HG03025 (cell line): ENCODE measurements at regions not wholly inside any gene's neighbourhood (a gene's known extent, or its start where the extent isn't known, plus 50 kb on each side); places are given as distances from the start of the nearest gene placed in this dataset.

Experiments used
- ATAC-seq: cut with Tn5 transposase; IDR thresholded peaks from one replicate; pipeline ENCODE4 v1.9.1; 2021; ENCODE audit warnings: mild to moderate bottlenecking, moderate library complexity; ENCODE audit not compliant: unreplicated experiment, low FRiP score

DNA sequence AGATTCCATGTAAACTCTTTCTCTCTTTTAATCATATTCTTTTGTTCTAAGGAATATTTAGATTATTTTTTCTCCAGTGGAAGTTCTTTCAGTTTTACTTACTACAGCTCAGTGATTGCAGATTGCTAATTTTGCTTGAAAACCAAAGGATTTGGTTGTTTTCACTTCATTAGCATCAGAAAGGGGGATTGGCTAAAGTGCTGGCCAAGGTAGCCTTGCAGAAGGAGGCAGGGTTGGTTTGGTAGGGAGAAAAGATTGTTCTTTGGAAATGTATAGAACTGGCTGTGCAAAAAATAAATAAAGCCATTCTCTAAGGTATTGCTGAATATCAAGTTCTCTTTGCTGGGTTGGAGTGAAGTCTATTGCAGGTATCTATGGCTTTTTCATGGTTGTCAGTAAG is 92.6 kb downstream of the FAT3 start:
- no peak for ATAC-seq

GRCh38 chr11:92317721-92318120 is 93.1 kb downstream of the FAT3 start:
- ATAC-seq: no peak

GRCh38 chr11:92322225-92322624 is 97.6 kb downstream of the FAT3 start:
- ATAC-seq: no peak

- no peak for ATAC-seq
Observed at GRCh38 chr11:92324890-92325289, 100.3 kb downstream of the FAT3 start.

DNA sequence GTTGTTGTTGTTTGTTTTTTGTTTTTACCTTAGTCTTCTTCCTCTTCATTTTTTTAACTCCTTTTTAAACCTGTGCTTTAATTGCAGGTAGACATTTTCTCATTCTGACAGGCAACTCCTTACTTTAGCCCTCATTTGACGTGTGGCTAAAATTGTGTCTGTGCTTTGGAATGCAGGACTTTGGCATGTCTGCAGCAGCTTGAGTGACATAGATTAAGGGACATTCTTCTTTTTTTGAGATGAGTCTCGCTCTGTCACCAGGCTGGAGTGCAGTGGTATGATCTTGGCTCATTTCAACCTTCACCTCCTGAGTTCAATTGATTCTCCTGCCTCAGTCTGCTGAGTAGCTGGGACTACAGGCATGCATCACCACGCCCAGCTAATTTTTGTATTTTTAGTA is 100.8 kb downstream of the FAT3 start:
- no peak for ATAC-seq

GRCh38 chr11:92329137-92329536 is 104.5 kb downstream of the FAT3 start:
- ATAC-seq: no peak

- ATAC-seq: no peak
Observed at GRCh38 chr11:92329646-92330045, 105.0 kb downstream of the FAT3 start.

GRCh38 chr11:92330114-92330513 is 105.5 kb downstream of the FAT3 start:
- ATAC-seq: no peak

GRCh38 chr11:92332986-92333385 is 108.4 kb downstream of the FAT3 start:
- ATAC-seq: no peak

DNA sequence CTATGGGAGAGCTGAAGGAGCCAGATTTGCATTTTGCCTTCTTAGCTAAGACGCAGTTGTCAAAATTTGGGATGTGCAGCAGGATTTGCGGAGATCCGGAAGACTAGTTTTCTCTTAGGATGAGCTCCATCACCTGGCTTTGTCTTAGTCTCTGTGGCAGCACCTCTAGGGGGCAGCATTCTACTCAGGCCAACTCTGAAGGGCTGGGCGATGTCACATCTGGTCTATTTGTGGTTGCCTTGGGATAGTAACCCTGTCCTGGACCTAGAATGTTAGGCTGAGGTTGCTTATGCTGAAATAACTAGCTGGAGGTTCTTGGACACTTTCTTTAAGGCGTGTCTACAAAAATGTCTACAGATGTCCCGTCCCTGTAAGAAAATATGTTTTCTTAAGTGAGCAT is 116.2 kb downstream of the FAT3 start:
- no peak for ATAC-seq

GRCh38 chr11:92342034-92342720 is 117.6 kb downstream of the FAT3 start:
- ATAC-seq: no peak

GRCh38 chr11:92342886-92343285 is 118.3 kb downstream of the FAT3 start:
- no peak for ATAC-seq

DNA sequence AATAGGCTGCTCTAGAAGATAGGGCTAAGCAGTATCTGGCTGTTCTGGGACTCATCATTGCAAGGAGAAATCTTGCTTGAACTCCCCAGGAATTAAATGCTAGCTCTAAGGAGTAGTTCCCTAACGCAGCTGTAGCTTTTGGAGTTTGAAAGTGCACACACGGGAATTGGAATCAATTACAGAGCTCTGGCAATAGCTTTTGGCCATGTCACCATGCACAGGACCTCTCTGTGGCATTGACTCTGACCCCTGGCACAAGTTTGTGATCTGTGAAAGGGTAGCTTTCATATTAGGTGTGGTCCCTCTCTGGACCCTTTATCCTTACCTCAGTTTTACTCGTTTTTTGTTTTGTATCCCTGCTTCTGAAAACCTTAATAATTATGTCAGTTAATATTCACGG is 121.6 kb downstream of the FAT3 start:
- ATAC-seq: no peak

- no peak for ATAC-seq
Observed at GRCh38 chr11:92347454-92347853, 122.8 kb downstream of the FAT3 start.

DNA sequence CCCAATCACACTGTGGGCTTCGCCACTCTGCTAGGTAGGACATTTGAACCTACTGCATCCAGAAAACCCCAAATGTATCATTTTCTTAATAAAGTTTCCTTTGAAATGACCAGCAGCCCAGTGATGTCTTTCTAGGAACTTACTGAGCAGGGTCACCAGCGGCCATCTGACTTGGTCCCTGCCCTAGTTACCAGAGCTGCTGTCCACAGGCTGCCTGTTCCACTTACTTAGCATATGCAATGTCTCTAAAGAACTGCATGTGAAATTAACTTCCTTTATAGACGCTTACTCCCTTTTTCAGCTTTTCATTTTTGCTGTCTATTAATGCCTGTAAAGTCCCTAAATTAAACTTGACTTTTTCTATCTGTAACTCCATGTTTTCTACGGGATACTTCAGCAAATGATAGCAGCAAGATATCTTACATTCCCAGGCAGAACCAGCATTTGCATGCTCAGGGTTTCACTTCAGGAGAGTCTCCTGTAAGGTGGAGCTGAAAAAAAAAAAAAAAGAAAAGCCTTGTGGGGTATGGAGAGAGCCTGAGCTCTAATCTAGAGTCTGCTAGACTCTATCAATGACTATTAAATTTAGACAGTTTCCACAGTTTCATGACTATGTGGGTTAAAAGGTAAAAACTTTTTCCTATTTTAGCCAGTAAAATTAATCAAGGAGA is 125.0 kb downstream of the FAT3 start:
- no peak for ATAC-seq

DNA sequence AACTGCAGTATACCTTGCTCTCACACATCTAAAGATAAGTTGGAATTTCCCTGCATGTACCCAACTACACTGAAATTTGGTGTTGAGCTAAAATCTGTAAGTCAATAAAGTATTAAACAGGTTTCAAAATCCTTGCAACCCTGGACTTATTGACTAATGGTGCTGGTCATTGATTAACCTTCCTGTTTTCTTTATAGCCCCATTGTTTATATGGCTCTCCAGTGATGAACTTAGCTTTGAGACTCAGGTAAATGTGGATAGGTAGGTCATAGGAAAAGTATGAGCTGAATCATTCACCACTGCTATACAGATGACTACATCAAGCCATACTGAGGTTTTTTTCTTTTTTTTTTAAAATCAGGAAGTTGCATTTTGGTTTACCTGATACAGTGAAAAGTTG is 132.7 kb downstream of the FAT3 start:
- ATAC-seq: no peak

GRCh38 chr11:92357841-92358240 is 133.2 kb downstream of the FAT3 start:
- ATAC-seq: no peak

DNA sequence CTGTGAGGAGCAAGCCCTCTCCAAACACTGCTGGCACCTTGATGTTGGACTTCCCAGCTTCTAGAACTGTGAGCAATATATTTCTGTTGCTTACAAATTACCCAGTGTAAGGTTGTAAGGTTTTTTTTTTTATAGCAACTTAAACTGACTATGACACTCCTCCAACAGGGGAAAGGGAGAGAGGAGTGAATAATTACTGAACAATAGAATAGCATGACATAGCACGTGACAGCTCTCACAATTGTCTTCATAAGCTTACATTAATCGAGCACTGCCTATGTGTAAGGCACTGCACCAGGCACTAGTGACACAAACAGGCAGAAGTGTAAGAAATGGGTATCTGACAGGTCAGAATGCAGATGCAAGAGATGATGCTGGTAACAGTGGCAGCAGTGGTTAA is 136.9 kb downstream of the FAT3 start:
- no peak for ATAC-seq

GRCh38 chr11:92362989-92363388 is 138.4 kb downstream of the FAT3 start:
- ATAC-seq: no peak

- ATAC-seq: no peak
Observed at GRCh38 chr11:92364177-92364576, 139.6 kb downstream of the FAT3 start.

DNA sequence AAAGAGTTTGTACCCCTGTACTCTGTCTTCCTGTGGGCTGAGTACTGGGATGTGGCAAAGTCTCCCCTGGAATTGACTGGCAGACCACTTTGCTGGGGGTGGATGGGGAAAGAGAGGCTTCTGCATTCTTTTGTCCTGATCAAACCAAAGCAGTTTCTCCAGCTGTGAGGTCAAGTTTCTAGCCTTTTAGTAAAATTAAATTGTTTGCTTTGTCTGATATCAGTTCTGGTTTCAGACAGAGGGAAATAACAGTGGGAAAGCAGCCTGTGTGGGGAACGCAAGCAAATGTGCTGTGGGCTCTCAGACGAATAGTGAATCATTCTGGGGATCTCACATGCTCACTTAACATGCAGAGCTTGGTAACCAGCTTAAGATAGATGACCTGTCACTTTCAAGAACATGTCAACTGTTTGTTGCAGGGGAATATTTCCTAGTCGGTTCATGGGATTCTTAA is 151.6 kb downstream of the FAT3 start:
- ATAC-seq: no peak

GRCh38 chr11:92376680-92377079 is 152.1 kb downstream of the FAT3 start:
- no peak for ATAC-seq
